ENCODE measurements at regions not wholly inside any gene's neighbourhood (a gene's known extent, or its start where the extent isn't known, plus 50 kb on each side); places are given as distances from the start of the nearest gene placed in this dataset.

DNA sequence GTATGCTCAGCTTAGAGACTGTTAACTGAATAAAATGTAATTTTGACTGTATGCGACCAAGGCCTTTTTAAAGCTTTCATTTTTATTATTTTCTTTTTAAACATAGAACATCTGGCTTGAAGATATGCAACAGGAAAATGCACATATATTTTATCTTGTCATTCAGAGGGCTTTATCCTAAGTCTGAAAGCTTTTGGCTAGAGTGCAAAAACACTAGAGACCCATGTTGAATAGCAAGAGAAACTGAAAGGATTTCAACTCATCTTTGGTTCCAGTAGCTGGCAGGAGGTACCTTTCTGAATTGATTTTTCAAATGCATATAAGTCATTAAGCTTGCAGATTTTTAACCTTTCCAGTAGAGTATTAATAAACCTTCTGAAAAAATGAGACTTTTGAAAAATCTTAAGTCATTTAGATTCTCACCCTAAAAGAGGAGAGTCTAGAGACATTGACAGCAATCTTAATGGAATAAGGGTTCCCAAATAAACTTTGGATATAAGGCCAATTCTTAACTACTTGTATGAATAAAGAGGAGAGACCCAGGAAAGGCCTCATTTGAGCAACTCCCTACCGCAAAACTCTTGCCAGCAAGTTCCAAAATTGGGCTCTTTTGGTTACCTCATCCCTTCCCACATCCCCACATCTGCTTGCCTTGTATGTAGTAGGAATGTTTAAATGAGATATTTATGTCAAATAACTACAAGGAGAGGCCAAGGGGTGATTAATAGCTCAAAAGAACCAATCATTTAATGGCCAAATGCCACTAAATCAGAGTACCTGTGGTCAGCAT is 454.4 kb downstream of the HTR7 start:
- no peak overlapping the region for H3K4me2 ChIP-seq (ENCODE audit: low read depth, low read length, poor library complexity, severe bottlenecking)
- no peaks in the 10 kb centered on the region for H3K9me2 ChIP-seq (replicated peaks; ENCODE audit: insufficient read depth, low read length)
- H3K79me2 ChIP-seq (ENCODE audit: insufficient read depth, low read length) = no peaks in the 10 kb centered on the region
- H3K9me3 ChIP-seq (ENCODE audit: insufficient read depth, low read length) = no peaks in the 10 kb centered on the region
- H3K36me3 ChIP-seq (ENCODE audit: low read length) = no peaks in the 10 kb centered on the region
- no peak overlapping the region for H3K27ac ChIP-seq (ENCODE audit: low read depth, low read length)
- no peaks in the 10 kb centered on the region for H4K20me1 ChIP-seq (ENCODE audit: low read depth, low read length)
- no peak overlapping the region for H3K4me3 ChIP-seq (ENCODE audit: insufficient read depth, low read length, poor library complexity, severe bottlenecking)
- no peaks in the 10 kb centered on the region for H3K27me3 ChIP-seq (ENCODE audit: low read length)
- no peak overlapping the region for H3K9ac ChIP-seq (ENCODE audit: low read length)
- no peak for TF ChIP-seq EZH2phosphoT487 (conservative IDR thresholded peaks at IDR 0.05; ENCODE audit: low read length)
- TF ChIP-seq, protein P1, sequence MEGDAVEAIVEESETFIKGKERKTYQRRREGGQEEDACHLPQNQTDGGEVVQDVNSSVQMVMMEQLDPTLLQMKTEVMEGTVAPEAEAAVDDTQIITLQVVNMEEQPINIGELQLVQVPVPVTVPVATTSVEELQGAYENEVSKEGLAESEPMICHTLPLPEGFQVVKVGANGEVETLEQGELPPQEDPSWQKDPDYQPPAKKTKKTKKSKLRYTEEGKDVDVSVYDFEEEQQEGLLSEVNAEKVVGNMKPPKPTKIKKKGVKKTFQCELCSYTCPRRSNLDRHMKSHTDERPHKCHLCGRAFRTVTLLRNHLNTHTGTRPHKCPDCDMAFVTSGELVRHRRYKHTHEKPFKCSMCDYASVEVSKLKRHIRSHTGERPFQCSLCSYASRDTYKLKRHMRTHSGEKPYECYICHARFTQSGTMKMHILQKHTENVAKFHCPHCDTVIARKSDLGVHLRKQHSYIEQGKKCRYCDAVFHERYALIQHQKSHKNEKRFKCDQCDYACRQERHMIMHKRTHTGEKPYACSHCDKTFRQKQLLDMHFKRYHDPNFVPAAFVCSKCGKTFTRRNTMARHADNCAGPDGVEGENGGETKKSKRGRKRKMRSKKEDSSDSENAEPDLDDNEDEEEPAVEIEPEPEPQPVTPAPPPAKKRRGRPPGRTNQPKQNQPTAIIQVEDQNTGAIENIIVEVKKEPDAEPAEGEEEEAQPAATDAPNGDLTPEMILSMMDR (IDR thresholded peaks at IDR 0.05; ENCODE audit: insufficient read depth, low read length, poor library complexity, severe bottlenecking) = no peak
- H3F3A ChIP-seq (ENCODE audit: insufficient read depth) = no peaks in the 10 kb centered on the region
- no peak overlapping the region for H2AFZ ChIP-seq (ENCODE audit: low read depth, low read length, severe bottlenecking)

DNA sequence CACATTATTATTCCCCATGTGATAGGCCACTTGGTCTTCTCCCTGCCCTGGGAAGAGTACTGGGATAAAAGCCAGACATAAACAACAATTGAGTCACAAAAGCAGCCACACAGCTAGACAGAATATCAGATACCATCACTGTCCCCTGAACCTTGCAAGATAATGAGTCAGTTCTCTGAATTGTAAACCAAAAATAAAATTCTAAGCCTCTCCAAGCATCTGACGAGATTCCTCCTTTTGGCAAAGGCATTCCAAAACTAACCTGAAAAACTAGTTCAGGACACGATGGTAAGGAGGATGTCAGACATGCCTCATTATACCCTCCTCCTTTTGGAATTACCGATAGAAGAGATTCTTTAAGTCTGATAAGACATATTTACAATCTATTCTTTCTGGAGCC is 450.7 kb downstream of the HTR7 start:
- TF ChIP-seq, protein P1 (IDR thresholded peaks at IDR 0.05; ENCODE audit: insufficient read depth, low read length, poor library complexity, severe bottlenecking) = no peak
- Histone ChIP-seq H2AFZ (ENCODE audit: low read depth, low read length, severe bottlenecking) (no peak overlapping the region), H3K9ac (ENCODE audit: low read length) (no peak overlapping the region), H3K9me3 (ENCODE audit: insufficient read depth, low read length) (no peaks in the 10 kb centered on the region), H4K20me1 (ENCODE audit: low read depth, low read length) (no peaks in the 10 kb centered on the region), H3K79me2 (ENCODE audit: insufficient read depth, low read length) (no peaks in the 10 kb centered on the region), H3K27ac (ENCODE audit: low read depth, low read length) (no peak overlapping the region), H3K27me3 (ENCODE audit: low read length) (no peaks in the 10 kb centered on the region), H3F3A (ENCODE audit: insufficient read depth) (no peaks in the 10 kb centered on the region), H3K9me2 (replicated peaks; ENCODE audit: insufficient read depth, low read length) (no peaks in the 10 kb centered on the region), H3K36me3 (ENCODE audit: low read length) (no peaks in the 10 kb centered on the region), H3K4me2 (ENCODE audit: low read depth, low read length, poor library complexity, severe bottlenecking) (no peak overlapping the region), H3K4me3 (ENCODE audit: insufficient read depth, low read length, poor library complexity, severe bottlenecking) (no peak overlapping the region)

DNA sequence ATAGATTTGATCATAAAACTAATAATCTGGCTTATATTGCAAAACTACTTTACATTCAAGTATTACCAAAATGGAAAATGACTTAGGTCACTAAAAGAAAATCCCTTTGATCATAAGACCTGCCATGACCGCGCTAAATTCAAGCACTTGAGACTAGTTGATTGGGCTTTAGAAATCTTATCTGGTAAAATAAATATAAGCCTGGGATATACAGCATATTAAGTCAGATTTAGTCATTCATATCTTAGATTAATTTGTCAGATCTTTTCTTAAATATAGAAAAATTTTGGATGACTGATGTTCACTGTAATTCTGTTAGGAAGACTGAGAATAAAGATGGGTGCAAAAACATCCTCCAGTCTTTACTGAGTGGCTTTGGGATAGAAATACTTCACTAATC is 450.0 kb downstream of the HTR7 start:
- H3K9me3 ChIP-seq (ENCODE audit: insufficient read depth, low read length) = no peaks in the 10 kb centered on the region
- H3K36me3 ChIP-seq (ENCODE audit: low read length) = no peaks in the 10 kb centered on the region
- no peak overlapping the region for H2AFZ ChIP-seq (ENCODE audit: low read depth, low read length, severe bottlenecking)
- no peaks in the 10 kb centered on the region for H3K27me3 ChIP-seq (ENCODE audit: low read length)
- H3K9me2 ChIP-seq (replicated peaks; ENCODE audit: insufficient read depth, low read length) = no peaks in the 10 kb centered on the region
- H3K79me2 ChIP-seq (ENCODE audit: insufficient read depth, low read length) = no peaks in the 10 kb centered on the region
- H3K27ac ChIP-seq (ENCODE audit: low read depth, low read length) = no peak overlapping the region
- no peaks in the 10 kb centered on the region for H3F3A ChIP-seq (ENCODE audit: insufficient read depth)
- TF ChIP-seq, protein P1 (IDR thresholded peaks at IDR 0.05; ENCODE audit: insufficient read depth, low read length, poor library complexity, severe bottlenecking) = no peak
- TF ChIP-seq EZH2phosphoT487 (conservative IDR thresholded peaks at IDR 0.05; ENCODE audit: low read length) = no peak
- no peak overlapping the region for H3K4me2 ChIP-seq (ENCODE audit: low read depth, low read length, poor library complexity, severe bottlenecking)
- no peaks in the 10 kb centered on the region for H4K20me1 ChIP-seq (ENCODE audit: low read depth, low read length)
- no peak overlapping the region for H3K4me3 ChIP-seq (ENCODE audit: insufficient read depth, low read length, poor library complexity, severe bottlenecking)
- H3K9ac ChIP-seq (ENCODE audit: low read length) = no peak overlapping the region

Measured in SU-DHL-6 (cell line).